H1 (cell line): ENCODE measurements at regions not wholly inside any gene's neighbourhood (a gene's known extent, or its start where the extent isn't known, plus 50 kb on each side); places are given as distances from the start of the nearest gene placed in this dataset.

Experiments
- CREB1 ChIP-seq: IDR thresholded peaks from 2 replicates; pipeline ENCODE4 v1.6.1; 2012; ENCODE audit warnings: inconsistent platforms
- EZH2 ChIP-seq: fragments of 200-600 bp; sonication (generic); IDR thresholded peaks from 2 replicates; pipeline ENCODE4 v1.7.1; 2012; ENCODE audit warnings: low read depth, mild to moderate bottlenecking, moderate library complexity, low read length, inconsistent platforms; ENCODE audit not compliant: severe bottlenecking
- KDM5A ChIP-seq: fragments of 200-600 bp; IDR thresholded peaks from 2 replicates; pipeline ENCODE4 v1.7.1; 2012; ENCODE audit warnings: mild to moderate bottlenecking, low read length, inconsistent platforms, mixed read lengths
- NANOG ChIP-seq: IDR thresholded peaks from 2 replicates; pipeline ENCODE4 v1.6.1; 2011; ENCODE audit warnings: low read length, low read depth, mild to moderate bottlenecking, inconsistent platforms; ENCODE audit not compliant: insufficient read depth, poor library complexity, severe bottlenecking
- PHF8 ChIP-seq: fragments of 200-600 bp; sonication (generic); conservative IDR thresholded peaks from 2 replicates; pipeline ENCODE4 v1.7.1; 2012; ENCODE audit warnings: low read depth, mild to moderate bottlenecking, inconsistent platforms, low read length, moderate library complexity
- POLR2A ChIP-seq, 2 experiments: IDR thresholded peaks; 1 replicate in 1 of 2; 2 replicates in 1 of 2; pipeline ENCODE4 v1.6.1; 2011; ENCODE audit warnings: low read depth in 2 of 2, low read length in 2 of 2, mild to moderate bottlenecking in 2 of 2; ENCODE audit errors: control extremely low read depth in 1 of 2
- SAP30 ChIP-seq: fragments of 300-600 bp; sonication (generic); IDR thresholded peaks from 2 replicates; pipeline ENCODE4 v1.7.1; 2012; ENCODE audit warnings: low read length, moderate library complexity, mild to moderate bottlenecking, inconsistent platforms; ENCODE audit not compliant: insufficient read depth, insufficient replicate concordance
- SUZ12 ChIP-seq: fragments of 200-600 bp; sonication (generic); IDR thresholded peaks from 2 replicates; pipeline ENCODE4 v1.6.1; 2012; ENCODE audit warnings: mild to moderate bottlenecking, inconsistent platforms, low read length, moderate library complexity, mixed read lengths
- TEAD4 ChIP-seq: IDR thresholded peaks from 2 replicates; pipeline ENCODE4 v1.6.1; 2012; ENCODE audit warnings: low read depth, low read length, inconsistent platforms, mixed read lengths
- TF ChIP-seq, protein P1 (sequence below): IDR thresholded peaks from 2 replicates; pipeline ENCODE4 v1.6.1; 2011; ENCODE audit warnings: low read length, improper control_type of control experiment
- TF ChIP-seq, protein P2 (sequence below), 3 experiments: IDR thresholded peaks; 1 replicate in 2 of 3; 2 replicates in 1 of 3; pipeline versions ENCODE4 v1.5.1 to v1.6.1; 2011; ENCODE audit warnings: low read length in 3 of 3, mild to moderate bottlenecking in 3 of 3, inconsistent platforms in 2 of 3, low read depth in 1 of 3, moderate library complexity in 1 of 3; ENCODE audit not compliant: insufficient read depth in 1 of 3; ENCODE audit errors: control extremely low read depth in 1 of 3

DNA sequence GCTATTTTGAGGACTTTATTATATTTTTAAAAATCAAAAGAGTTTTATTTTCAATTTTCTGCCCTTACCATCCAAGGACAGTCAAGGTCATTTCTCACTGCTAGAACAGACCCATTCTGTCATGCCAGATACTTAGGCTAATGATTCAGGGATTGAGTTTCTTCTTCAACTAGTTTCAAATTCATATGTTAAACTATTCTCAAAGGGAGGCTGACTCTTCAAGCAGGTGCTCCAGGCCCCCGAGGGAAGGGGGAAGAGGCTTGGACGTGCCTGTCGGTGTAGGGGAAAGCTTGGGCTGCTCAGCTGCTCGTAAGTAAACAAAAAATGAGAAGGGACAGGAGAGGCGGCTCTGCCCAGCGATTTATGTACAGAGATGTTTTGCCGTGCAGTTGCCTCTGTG, 69.4 kb upstream of the MYLIP start:
- TF ChIP-seq NANOG (no peak), CREB1 (no peak), SAP30 (no peak), PHF8 (no peak), SUZ12 (no peak), EZH2 (no peak), TEAD4 (no peak), POLR2A (IDR thresholded peaks at IDR 0.05; ENCODE audit: control extremely low read depth in 1 of 2, low read depth in 2 of 2, low read length in 2 of 2) (no peak), KDM5A (no peak)
- TF ChIP-seq, protein P1, sequence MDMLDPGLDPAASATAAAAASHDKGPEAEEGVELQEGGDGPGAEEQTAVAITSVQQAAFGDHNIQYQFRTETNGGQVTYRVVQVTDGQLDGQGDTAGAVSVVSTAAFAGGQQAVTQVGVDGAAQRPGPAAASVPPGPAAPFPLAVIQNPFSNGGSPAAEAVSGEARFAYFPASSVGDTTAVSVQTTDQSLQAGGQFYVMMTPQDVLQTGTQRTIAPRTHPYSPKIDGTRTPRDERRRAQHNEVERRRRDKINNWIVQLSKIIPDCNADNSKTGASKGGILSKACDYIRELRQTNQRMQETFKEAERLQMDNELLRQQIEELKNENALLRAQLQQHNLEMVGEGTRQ, result no peak
- TF ChIP-seq, protein P2, sequence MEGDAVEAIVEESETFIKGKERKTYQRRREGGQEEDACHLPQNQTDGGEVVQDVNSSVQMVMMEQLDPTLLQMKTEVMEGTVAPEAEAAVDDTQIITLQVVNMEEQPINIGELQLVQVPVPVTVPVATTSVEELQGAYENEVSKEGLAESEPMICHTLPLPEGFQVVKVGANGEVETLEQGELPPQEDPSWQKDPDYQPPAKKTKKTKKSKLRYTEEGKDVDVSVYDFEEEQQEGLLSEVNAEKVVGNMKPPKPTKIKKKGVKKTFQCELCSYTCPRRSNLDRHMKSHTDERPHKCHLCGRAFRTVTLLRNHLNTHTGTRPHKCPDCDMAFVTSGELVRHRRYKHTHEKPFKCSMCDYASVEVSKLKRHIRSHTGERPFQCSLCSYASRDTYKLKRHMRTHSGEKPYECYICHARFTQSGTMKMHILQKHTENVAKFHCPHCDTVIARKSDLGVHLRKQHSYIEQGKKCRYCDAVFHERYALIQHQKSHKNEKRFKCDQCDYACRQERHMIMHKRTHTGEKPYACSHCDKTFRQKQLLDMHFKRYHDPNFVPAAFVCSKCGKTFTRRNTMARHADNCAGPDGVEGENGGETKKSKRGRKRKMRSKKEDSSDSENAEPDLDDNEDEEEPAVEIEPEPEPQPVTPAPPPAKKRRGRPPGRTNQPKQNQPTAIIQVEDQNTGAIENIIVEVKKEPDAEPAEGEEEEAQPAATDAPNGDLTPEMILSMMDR (IDR thresholded peaks at IDR 0.05; ENCODE audit: control extremely low read depth in 1 of 3, insufficient read depth in 1 of 3, low read depth in 1 of 3, low read length in 3 of 3), result no peak
